H7 (cell line): ENCODE measurements at regions not wholly inside any gene's neighbourhood (a gene's known extent, or its start where the extent isn't known, plus 50 kb on each side); places are given as distances from the start of the nearest gene placed in this dataset.
"Not testable (repeated sequence)": the region's sequence is repeated elsewhere in the genome, so short reads cannot be mapped to it uniquely, and the experiment has no call there.

Source experiments
- DNase-seq: peaks from one replicate; pipeline ENCODE4 v3.0.0; 2012
- H3K27me3 ChIP-seq: 2 replicates; pipeline ENCODE4 v1.6.0; 2011; ENCODE audit warnings: mild to moderate bottlenecking, low read length; ENCODE audit not compliant: control insufficient read depth, insufficient read depth
- H3K36me3 ChIP-seq: replicated peaks from 2 replicates; pipeline ENCODE4 v1.5.1; 2011; ENCODE audit warnings: low read length; ENCODE audit not compliant: control insufficient read depth, insufficient read depth
- H3K4me3 ChIP-seq: 2 replicates; pipeline ENCODE4 v1.5.1; 2011; ENCODE audit warnings: low read depth, mild to moderate bottlenecking, control low read depth, low read length, moderate library complexity; ENCODE audit not compliant: insufficient read depth

GRCh38 chr10:105585171-105585570, 944.1 kb downstream of the SORCS3 start:
- H3K27me3 ChIP-seq, result no peaks in the 10 kb centered on the region
- H3K36me3 ChIP-seq, result no peaks in the 10 kb centered on the region
- H3K4me3 ChIP-seq, result no peak overlapping the region
- DNase-seq, result no peak

DNA sequence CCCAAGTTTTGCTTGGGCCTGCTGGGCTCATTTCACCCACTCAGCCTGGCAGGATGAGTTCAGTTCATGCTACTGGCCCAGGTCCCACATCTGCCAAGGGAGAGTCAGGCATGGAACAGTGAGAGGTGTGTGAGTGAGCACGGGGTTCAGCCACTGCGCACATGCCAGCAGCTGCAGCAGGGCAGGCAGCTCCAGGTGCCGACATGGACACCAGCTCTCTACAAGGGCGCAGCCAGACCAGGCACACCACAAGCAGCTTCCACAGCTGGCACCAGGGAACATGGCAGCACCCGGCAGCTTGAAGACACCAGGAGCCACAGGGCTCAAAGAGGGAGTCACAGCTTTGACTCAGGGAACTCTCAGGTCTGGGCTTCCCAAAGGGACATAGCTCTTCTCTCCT, 938.0 kb downstream of the SORCS3 start:
- no peak overlapping the region for H3K4me3 ChIP-seq
- no peak for DNase-seq
- no peaks in the 10 kb centered on the region for H3K36me3 ChIP-seq
- H3K27me3 ChIP-seq, result no peaks in the 10 kb centered on the region

DNA sequence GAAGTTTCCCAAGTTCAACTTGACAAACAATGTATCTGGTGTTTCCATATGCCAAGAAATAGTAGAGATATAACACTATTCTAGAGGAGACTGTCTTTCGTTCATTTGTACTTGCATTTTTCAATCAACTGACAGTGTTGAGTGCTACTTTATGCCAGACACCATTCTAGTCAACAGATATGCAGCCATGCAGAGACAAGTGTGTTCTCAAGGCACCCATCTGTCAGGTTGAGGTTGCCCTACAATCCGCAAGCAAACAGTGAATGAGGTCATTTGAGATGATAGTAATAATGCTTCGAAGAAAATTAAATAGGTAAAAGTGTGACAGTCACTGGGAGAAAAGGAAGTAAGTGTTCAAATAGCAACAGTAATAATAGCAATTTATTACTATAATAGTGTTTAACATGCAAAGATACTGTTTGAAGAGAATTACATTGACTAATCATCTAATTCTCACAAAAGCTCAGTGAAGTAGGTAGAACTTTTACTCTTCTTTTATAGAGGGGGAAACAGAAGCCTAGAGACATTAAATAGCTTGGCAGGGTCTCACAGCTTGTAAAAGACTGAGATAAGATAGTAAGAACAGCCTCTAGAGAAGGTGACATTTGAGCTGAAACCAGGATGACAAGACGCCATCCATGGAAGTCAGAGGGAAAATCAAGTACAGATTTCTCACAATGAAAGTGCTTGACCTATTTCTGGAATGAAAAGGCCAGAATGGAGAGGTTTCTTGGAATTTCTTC, 936.9 kb downstream of the SORCS3 start:
- Histone ChIP-seq H3K36me3 (no peaks in the 10 kb centered on the region), H3K27me3 (no peaks in the 10 kb centered on the region), H3K4me3 (no peak overlapping the region)
- no peak for DNase-seq

GRCh38 chr10:105559333-105560097, 918.4 kb downstream of the SORCS3 start:
- no peak for DNase-seq
- no peak overlapping the region for H3K4me3 ChIP-seq
- H3K36me3 ChIP-seq, result no peaks in the 10 kb centered on the region
- no peaks in the 10 kb centered on the region for H3K27me3 ChIP-seq

DNA sequence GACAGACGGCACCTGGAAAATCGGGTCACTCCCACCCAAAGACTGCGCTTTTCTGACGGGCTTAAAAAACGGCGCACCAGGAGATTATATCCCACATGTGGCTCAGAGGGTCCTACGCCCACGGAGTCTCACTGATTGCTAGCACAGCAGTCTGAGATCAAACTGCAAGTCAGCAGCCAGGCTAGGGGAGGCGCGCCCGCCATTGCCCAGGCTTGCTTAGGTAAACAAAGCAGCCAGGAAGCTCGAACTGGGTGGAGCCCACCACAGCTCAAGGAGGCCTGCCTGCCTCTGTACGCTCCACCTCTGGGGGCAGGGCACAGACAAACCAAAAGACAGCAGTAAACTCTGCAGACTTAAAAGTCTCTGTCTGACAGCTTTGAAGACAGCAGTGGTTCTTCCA, 909.4 kb downstream of the SORCS3 start:
- not testable (repeated sequence) for H3K27me3 ChIP-seq, H3K36me3 ChIP-seq, DNase-seq

GRCh38 chr10:105549731-105550130, 908.6 kb downstream of the SORCS3 start:
- no peaks in the 10 kb centered on the region for H3K36me3 ChIP-seq
- no peak for DNase-seq
- H3K4me3 ChIP-seq, result no peak overlapping the region
- no peaks in the 10 kb centered on the region for H3K27me3 ChIP-seq

More for the DNA sequence above, 909.4 kb downstream of the SORCS3 start:
- not testable (repeated sequence) for H3K4me3 ChIP-seq

DNA sequence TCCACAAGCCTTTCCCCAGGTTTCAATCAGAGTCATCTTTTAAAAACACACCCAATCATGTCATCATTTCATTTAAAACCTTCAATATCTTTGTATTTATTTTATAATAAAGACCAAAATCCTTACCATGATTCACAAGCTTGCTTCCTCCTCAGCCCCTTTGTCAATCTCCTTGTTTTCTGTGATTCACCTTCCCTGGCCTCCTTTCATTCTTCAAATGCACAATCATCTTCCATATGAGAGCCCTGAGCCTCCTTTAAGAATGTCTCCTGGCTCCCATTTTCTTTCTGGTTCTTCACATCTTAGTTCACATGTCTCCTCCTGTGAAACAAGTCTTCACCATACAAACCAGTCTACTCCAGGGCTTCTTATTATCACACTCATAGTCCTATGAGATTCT, 904.0 kb downstream of the SORCS3 start:
- Histone ChIP-seq H3K4me3 (no peak overlapping the region), H3K27me3 (no peaks in the 10 kb centered on the region), H3K36me3 (no peaks in the 10 kb centered on the region)
- no peak for DNase-seq

GRCh38 chr10:105540381-105540780, 899.3 kb downstream of the SORCS3 start:
- Histone ChIP-seq H3K27me3 (no peaks in the 10 kb centered on the region), H3K36me3 (no peaks in the 10 kb centered on the region), H3K4me3 (no peak overlapping the region)
- no peak for DNase-seq

GRCh38 chr10:105538874-105539273, 897.8 kb downstream of the SORCS3 start:
- H3K36me3 ChIP-seq, result no peaks in the 10 kb centered on the region
- peak; percentile 14 for DNase-seq
- no peaks in the 10 kb centered on the region for H3K27me3 ChIP-seq
- H3K4me3 ChIP-seq, result no peak overlapping the region

GRCh38 chr10:105535478-105535877, 894.4 kb downstream of the SORCS3 start:
- H3K4me3 ChIP-seq, result no peak overlapping the region
- DNase-seq, result no peak
- no peaks in the 10 kb centered on the region for H3K27me3 ChIP-seq
- H3K36me3 ChIP-seq, result no peaks in the 10 kb centered on the region

DNA sequence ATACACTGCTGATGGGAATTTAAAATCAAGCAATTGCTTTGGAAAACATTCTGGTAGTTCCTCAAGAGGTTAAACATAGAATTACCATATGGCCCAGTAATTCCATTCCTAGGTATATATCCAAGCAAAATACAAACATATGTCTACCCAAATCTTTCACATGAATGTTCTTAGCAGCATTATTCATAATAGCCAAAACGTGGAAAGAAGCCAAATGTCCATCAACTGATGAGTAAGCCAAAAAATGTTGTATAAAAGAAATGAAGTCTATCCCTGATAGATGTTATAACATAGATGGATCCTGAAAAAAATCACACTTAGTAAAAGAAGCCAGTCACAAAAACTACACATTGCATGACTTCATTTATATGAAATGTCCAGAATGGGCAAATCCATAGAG, 893.0 kb downstream of the SORCS3 start:
- H3K27me3 ChIP-seq, result no peaks in the 10 kb centered on the region
- H3K36me3 ChIP-seq, result no peaks in the 10 kb centered on the region
- DNase-seq, result no peak
- no peak overlapping the region for H3K4me3 ChIP-seq

DNA sequence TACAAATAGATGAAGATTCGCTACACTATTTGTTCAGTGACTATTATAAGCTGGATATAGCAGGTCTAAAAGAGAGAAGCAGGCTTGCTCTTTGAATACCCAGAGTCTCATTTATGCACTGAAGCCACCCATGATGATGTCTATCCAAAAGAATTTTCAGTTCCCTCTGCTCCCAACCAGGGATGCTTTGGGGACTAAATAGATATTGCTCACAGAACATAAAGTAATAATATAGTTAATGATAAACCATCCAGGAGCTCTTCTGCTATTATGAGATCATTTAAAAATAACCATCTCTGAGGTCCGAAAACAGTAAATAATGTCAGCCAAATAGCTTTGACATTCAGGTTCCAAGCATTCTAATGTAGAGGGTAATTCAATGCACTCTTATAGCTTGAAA, 875.4 kb downstream of the SORCS3 start:
- DNase-seq, result no peak
- Histone ChIP-seq H3K4me3 (no peak overlapping the region), H3K27me3 (no peaks in the 10 kb centered on the region), H3K36me3 (no peaks in the 10 kb centered on the region)

- no peaks in the 10 kb centered on the region for H3K36me3 ChIP-seq
Observed at GRCh38 chr10:105514106-105514505, 873.0 kb downstream of the SORCS3 start.

GRCh38 chr10:105509517-105509916, 868.4 kb downstream of the SORCS3 start:
- Histone ChIP-seq H3K27me3 (no peaks in the 10 kb centered on the region), H3K4me3 (no peak overlapping the region)

More at GRCh38 chr10:105514106-105514505, 873.0 kb downstream of the SORCS3 start:
- no peaks in the 10 kb centered on the region for H3K27me3 ChIP-seq
- DNase-seq, result no peak
- no peak overlapping the region for H3K4me3 ChIP-seq

DNA sequence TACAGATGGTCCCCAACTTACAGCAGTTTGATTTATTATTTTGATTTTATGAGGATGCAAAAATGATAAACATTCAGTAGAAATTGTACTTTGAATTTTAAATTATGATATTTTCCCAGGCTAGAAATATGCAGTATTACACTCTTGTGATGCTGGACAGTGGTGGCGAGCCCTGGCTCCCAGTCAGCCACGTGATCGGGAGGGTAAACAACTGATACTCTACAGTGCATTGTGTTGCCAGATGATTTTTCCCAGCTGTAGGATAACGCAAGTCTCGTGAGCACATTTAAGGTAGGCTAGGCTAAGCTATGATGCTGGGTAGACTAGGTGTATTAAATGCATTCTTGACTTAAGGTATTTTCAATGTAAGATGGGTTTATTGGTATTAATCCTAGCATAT, 865.2 kb downstream of the SORCS3 start:
- no peaks in the 10 kb centered on the region for H3K36me3 ChIP-seq
- H3K27me3 ChIP-seq, result no peaks in the 10 kb centered on the region
- no peak overlapping the region for H3K4me3 ChIP-seq
- DNase-seq, result no peak

More at GRCh38 chr10:105509517-105509916, 868.4 kb downstream of the SORCS3 start:
- H3K36me3 ChIP-seq, result no peaks in the 10 kb centered on the region
- DNase-seq, result no peak
